PC-9 (cell line): ENCODE measurements at regions not wholly inside any gene's neighbourhood (a gene's known extent, or its start where the extent isn't known, plus 50 kb on each side); places are given as distances from the start of the nearest gene placed in this dataset.

ENCODE experiments used
- BruUV-seq: library from RNA; stranded (reverse); fragments of 400-500 nt; replicated peaks from 2 replicates; lab custom pipeline; 2021; lab: Mats Ljungman, UMichigan
- CTCF ChIA-PET: fragments of 300-600 bp; sonication (Branson Sonifier 250); formaldehyde crosslinking; loops from one replicate; lab custom pipeline; 2022; ENCODE audit warnings: antibody characterized with exemption; lab: Charles Lee
- POLR2A ChIA-PET: fragments of 300-600 bp; sonication (Branson Sonifier 250); formaldehyde crosslinking; loops from one replicate; lab custom pipeline; 2022; ENCODE audit warnings: antibody characterized with exemption; ENCODE audit not compliant: unreplicated experiment; lab: Charles Lee
- DNase-seq, 2 experiments: peaks; one replicate each; pipeline versions ENCODE4 v3.0.0 to v3.0.0-alpha.2; 2015 to 2022; ENCODE audit warnings: mixed read lengths in 1 of 2
- H2AFZ ChIP-seq: fragments of 200-600 bp; sonication (generic); 2 replicates; pipeline ENCODE4 v1.8.1; 2017; ENCODE audit warnings: antibody characterized with exemption
- H3F3A ChIP-seq: fragments of 200-600 bp; sonication (generic); 2 replicates; pipeline ENCODE4 v1.8.1; 2017; ENCODE audit warnings: antibody characterized with exemption, mild to moderate bottlenecking, low read depth; ENCODE audit not compliant: insufficient read depth
- H3K27ac ChIP-seq: fragments of 200-600 bp; sonication (generic); 2 replicates; pipeline ENCODE4 v1.6.1; 2016; ENCODE audit warnings: mixed run types
- H3K27me3 ChIP-seq: fragments of 200-600 bp; sonication (generic); 2 replicates; pipeline ENCODE4 v1.6.1; 2016; ENCODE audit warnings: low read depth, mixed run types; ENCODE audit not compliant: insufficient read depth
- H3K36me3 ChIP-seq: fragments of 200-600 bp; sonication (generic); 2 replicates; pipeline ENCODE4 v1.6.1; 2016; ENCODE audit warnings: low read depth, mixed run types
- H3K4me1 ChIP-seq: fragments of 200-600 bp; sonication (generic); replicated peaks from 2 replicates; pipeline ENCODE4 v1.6.1; 2016; ENCODE audit warnings: mixed run types; ENCODE audit not compliant: insufficient read depth
- H3K4me2 ChIP-seq: fragments of 200-600 bp; sonication (generic); 2 replicates; pipeline ENCODE4 v1.6.1; 2017; ENCODE audit warnings: mixed run types
- H3K4me3 ChIP-seq: fragments of 200-600 bp; sonication (generic); 2 replicates; pipeline ENCODE4 v1.6.1; 2016; ENCODE audit warnings: mixed run types
- H3K79me2 ChIP-seq: fragments of 200-600 bp; sonication (generic); 2 replicates; pipeline ENCODE4 v1.6.1; 2017; ENCODE audit warnings: low read depth, mixed run types
- H3K9me2 ChIP-seq: fragments of 200-600 bp; sonication (generic); 2 replicates; pipeline ENCODE4 v1.8.1; 2017; ENCODE audit warnings: mild to moderate bottlenecking; ENCODE audit not compliant: insufficient read depth
- H3K9me3 ChIP-seq: fragments of 200-600 bp; sonication (generic); 2 replicates; pipeline ENCODE4 v1.8.1; 2016; ENCODE audit warnings: low read depth; ENCODE audit not compliant: insufficient read depth
- H4K20me1 ChIP-seq: fragments of 200-600 bp; sonication (generic); 2 replicates; pipeline ENCODE4 v1.8.1; 2017; ENCODE audit not compliant: insufficient read depth
- EZH2 ChIP-seq: fragments of 200-600 bp; sonication (generic); IDR thresholded peaks from 2 replicates; pipeline ENCODE4 v1.8.0; 2017; ENCODE audit warnings: antibody characterized with exemption, low read depth
- intact Hi-C: fragments of 100-400 bp; cut with micrococcal nuclease; formaldehyde crosslinking; loops from one replicate; pipeline ENCODE4 v1.10.0; 2022; ENCODE audit not compliant: unreplicated experiment
- TF ChIP-seq, protein P1 (sequence below): fragments of 200-600 bp; sonication (generic); conservative IDR thresholded peaks from 2 replicates; pipeline ENCODE4 v1.6.1; 2017; ENCODE audit warnings: mixed run types, antibody characterized with exemption, mild to moderate bottlenecking, moderate library complexity

DNA sequence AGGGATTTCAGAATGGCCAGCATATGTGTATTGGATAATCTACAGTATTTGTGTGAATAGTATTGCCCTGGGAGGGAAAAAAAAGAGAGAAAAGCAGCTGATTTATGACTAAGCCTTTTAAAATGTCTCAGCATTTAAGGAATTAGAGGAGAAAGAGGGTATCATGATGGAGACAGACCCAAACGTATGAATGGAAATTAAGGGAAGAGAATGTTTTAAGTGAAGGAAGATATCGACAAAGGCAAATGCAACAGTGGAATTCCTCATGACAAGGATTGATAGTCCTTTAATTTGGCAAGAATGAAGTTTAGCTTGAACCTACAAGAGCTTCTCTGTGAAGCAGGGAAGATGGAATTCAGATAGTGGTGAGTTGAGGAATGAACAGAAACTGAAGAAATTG lies 367.3 kb upstream of the POU3F2 start:
- Histone ChIP-seq H3K36me3 (no peaks in the 10 kb centered on the region), H3F3A (no peaks in the 10 kb centered on the region), H3K9me3 (no peaks in the 10 kb centered on the region), H4K20me1 (no peaks in the 10 kb centered on the region), H3K4me1 (no peaks in the 10 kb centered on the region), H3K4me2 (no peak overlapping the region), H3K27me3 (no peaks in the 10 kb centered on the region), H2AFZ (no peak overlapping the region), H3K4me3 (no peak overlapping the region), H3K9me2 (no peaks in the 10 kb centered on the region), H3K79me2 (no peaks in the 10 kb centered on the region), H3K27ac (no peak overlapping the region)
- BruUV-seq: no TSS peak
- intact Hi-C loops: no loop called here
- POLR2A ChIA-PET: no interaction called here
- TF ChIP-seq, protein P1, sequence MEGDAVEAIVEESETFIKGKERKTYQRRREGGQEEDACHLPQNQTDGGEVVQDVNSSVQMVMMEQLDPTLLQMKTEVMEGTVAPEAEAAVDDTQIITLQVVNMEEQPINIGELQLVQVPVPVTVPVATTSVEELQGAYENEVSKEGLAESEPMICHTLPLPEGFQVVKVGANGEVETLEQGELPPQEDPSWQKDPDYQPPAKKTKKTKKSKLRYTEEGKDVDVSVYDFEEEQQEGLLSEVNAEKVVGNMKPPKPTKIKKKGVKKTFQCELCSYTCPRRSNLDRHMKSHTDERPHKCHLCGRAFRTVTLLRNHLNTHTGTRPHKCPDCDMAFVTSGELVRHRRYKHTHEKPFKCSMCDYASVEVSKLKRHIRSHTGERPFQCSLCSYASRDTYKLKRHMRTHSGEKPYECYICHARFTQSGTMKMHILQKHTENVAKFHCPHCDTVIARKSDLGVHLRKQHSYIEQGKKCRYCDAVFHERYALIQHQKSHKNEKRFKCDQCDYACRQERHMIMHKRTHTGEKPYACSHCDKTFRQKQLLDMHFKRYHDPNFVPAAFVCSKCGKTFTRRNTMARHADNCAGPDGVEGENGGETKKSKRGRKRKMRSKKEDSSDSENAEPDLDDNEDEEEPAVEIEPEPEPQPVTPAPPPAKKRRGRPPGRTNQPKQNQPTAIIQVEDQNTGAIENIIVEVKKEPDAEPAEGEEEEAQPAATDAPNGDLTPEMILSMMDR: no peak
- TF ChIP-seq EZH2: no peak
- no peak for DNase-seq
- CTCF ChIA-PET: no interaction called here

DNA sequence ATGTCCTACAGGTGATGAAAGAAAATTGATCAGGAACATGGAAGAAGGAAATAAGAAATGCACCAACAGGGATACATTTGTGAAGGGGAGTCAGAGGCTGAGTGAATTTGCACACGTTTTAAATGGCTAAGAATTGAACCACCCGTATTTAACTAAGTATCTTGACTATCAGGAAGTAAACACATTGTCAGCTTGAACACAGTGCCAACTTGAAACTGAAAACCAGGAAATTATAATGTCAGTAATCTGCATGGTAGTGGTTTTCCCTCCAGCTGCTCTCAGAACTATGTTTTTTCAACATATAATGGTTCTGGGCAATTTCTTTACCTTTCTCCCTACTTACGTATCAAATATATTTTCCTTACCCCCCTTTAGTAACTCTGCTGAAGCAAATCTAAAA lies 366.5 kb upstream of the POU3F2 start:
- Histone ChIP-seq H3K79me2 (no peaks in the 10 kb centered on the region), H3K4me1 (no peaks in the 10 kb centered on the region), H3F3A (no peaks in the 10 kb centered on the region), H3K4me3 (no peak overlapping the region), H3K36me3 (no peaks in the 10 kb centered on the region), H3K27ac (no peak overlapping the region), H4K20me1 (no peaks in the 10 kb centered on the region), H3K4me2 (no peak overlapping the region), H3K9me3 (no peaks in the 10 kb centered on the region), H3K27me3 (no peaks in the 10 kb centered on the region), H3K9me2 (no peaks in the 10 kb centered on the region), H2AFZ (no peak overlapping the region)
- intact Hi-C loops: no loop called here
- ChIA-PET POLR2A (no interaction called here), CTCF (no interaction called here)
- no TSS peak for BruUV-seq
- no peak for DNase-seq
- TF ChIP-seq EZH2: no peak
- TF ChIP-seq, protein P1: no peak

DNA sequence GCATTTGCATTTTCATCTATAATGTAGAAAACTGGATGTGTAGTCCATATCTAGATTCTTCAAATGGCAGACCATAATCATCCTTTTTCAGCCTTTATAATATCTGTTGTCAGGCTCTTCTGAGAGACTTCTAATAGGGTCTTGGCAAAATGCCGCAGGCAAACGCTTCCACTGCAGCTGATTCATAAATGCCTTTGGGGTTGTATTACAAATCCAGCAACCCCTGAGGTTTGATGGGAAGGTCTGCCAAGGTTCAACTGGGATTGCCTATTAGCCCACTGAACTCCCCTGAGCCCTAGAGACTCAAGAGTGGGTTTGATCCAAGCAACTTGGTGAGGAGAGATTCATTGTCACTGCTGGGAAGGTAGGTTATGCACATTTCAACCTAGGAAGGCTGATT lies 365.2 kb upstream of the POU3F2 start:
- Histone ChIP-seq H2AFZ (no peak overlapping the region), H3K27me3 (no peaks in the 10 kb centered on the region), H3K4me2 (no peak overlapping the region), H3F3A (no peaks in the 10 kb centered on the region), H3K4me3 (no peak overlapping the region), H3K36me3 (no peaks in the 10 kb centered on the region), H3K9me2 (no peaks in the 10 kb centered on the region), H3K9me3 (no peaks in the 10 kb centered on the region), H3K4me1 (no peaks in the 10 kb centered on the region), H4K20me1 (no peaks in the 10 kb centered on the region), H3K27ac (no peak overlapping the region), H3K79me2 (no peaks in the 10 kb centered on the region)
- CTCF ChIA-PET: no interaction called here
- intact Hi-C loops: no loop called here
- DNase-seq: no peak
- no TSS peak for BruUV-seq
- TF ChIP-seq, protein P1: no peak
- POLR2A ChIA-PET: no interaction called here
